ENCODE measurements at regions not wholly inside any gene's neighbourhood (a gene's known extent, or its start where the extent isn't known, plus 50 kb on each side); places are given as distances from the start of the nearest gene placed in this dataset.

- DNase-seq (ENCODE audit: low read depth in 2 of 2) = no peak
- no peaks in the 10 kb centered on the region for H3K9me3 ChIP-seq (ENCODE audit: control insufficient read depth, insufficient read depth, low read depth, low read length)
- H3K4me3 ChIP-seq (replicated peaks in 1 of 4; ENCODE audit: control extremely low read depth in 1 of 4, insufficient read depth in 1 of 4, low read depth in 3 of 4, low read length in 4 of 4) = no peak overlapping the region
- no peak for TF ChIP-seq CTCF (conservative IDR thresholded peaks at IDR 0.05 in 1 of 2, IDR thresholded peaks at IDR 0.05 in 1 of 2; ENCODE audit: low read depth in 1 of 2, low read length in 2 of 2)
- TF ChIP-seq EZH2 (IDR thresholded peaks at IDR 0.05; ENCODE audit: low read length, missing control alignments) = no peak
- no peak overlapping the region for H3K27ac ChIP-seq (ENCODE audit: insufficient read depth, low read length)
- no peak overlapping the region for H3K9ac ChIP-seq (ENCODE audit: insufficient read depth, low read length)
- H3K79me2 ChIP-seq (ENCODE audit: control insufficient read depth, insufficient read depth, low read length) = no peaks in the 10 kb centered on the region
- no peaks in the 10 kb centered on the region for H3K36me3 ChIP-seq (ENCODE audit: control insufficient read depth, insufficient read depth, low read length)
- no peaks in the 10 kb centered on the region for H3K27me3 ChIP-seq (ENCODE audit: control insufficient read depth, insufficient read depth, low read length)
- no peak overlapping the region for H3K4me2 ChIP-seq (ENCODE audit: extremely low read depth, insufficient read depth, low read length)
- H3K4me1 ChIP-seq (ENCODE audit: control insufficient read depth, extremely low read depth, insufficient read depth, low read length) = no peaks in the 10 kb centered on the region
- H4K20me1 ChIP-seq (ENCODE audit: control insufficient read depth, extremely low read depth, insufficient read depth, low read length) = no peaks in the 10 kb centered on the region
- H2AFZ ChIP-seq (ENCODE audit: low read length) = no peak overlapping the region
Observed at GRCh38 chr18:43465483-43465882, 188.2 kb upstream of the SYT4 start.

GRCh38 chr18:43471873-43472272 is 194.6 kb upstream of the SYT4 start:
- no peak for TF ChIP-seq CTCF (conservative IDR thresholded peaks at IDR 0.05 in 1 of 2, IDR thresholded peaks at IDR 0.05 in 1 of 2; ENCODE audit: low read depth in 1 of 2, low read length in 2 of 2)
- TF ChIP-seq EZH2 (IDR thresholded peaks at IDR 0.05; ENCODE audit: low read length, missing control alignments) = no peak
- H3K9me3 ChIP-seq (ENCODE audit: control insufficient read depth, insufficient read depth, low read depth, low read length) = no peaks in the 10 kb centered on the region

GRCh38 chr18:43481069-43481468 is 203.8 kb upstream of the SYT4 start:
- Histone ChIP-seq H3K4me1 (ENCODE audit: control insufficient read depth, extremely low read depth, insufficient read depth, low read length) (no peaks in the 10 kb centered on the region), H3K9ac (ENCODE audit: insufficient read depth, low read length) (no peak overlapping the region), H3K27ac (ENCODE audit: insufficient read depth, low read length) (no peak overlapping the region), H3K27me3 (ENCODE audit: control insufficient read depth, insufficient read depth, low read length) (no peaks in the 10 kb centered on the region), H3K36me3 (ENCODE audit: control insufficient read depth, insufficient read depth, low read length) (no peaks in the 10 kb centered on the region), H3K9me3 (ENCODE audit: control insufficient read depth, insufficient read depth, low read depth, low read length) (no peaks in the 10 kb centered on the region), H4K20me1 (ENCODE audit: control insufficient read depth, extremely low read depth, insufficient read depth, low read length) (no peaks in the 10 kb centered on the region), H3K79me2 (ENCODE audit: control insufficient read depth, insufficient read depth, low read length) (no peaks in the 10 kb centered on the region), H3K4me2 (ENCODE audit: extremely low read depth, insufficient read depth, low read length) (no peak overlapping the region), H2AFZ (ENCODE audit: low read length) (no peak overlapping the region), H3K4me3 (replicated peaks in 1 of 4; ENCODE audit: control extremely low read depth in 1 of 4, insufficient read depth in 1 of 4, low read depth in 3 of 4, low read length in 4 of 4) (no peak overlapping the region)
- no peak for DNase-seq (ENCODE audit: low read depth in 2 of 2)
- TF ChIP-seq EZH2 (IDR thresholded peaks at IDR 0.05; ENCODE audit: low read length, missing control alignments) = no peak
- TF ChIP-seq CTCF (conservative IDR thresholded peaks at IDR 0.05 in 1 of 2, IDR thresholded peaks at IDR 0.05 in 1 of 2; ENCODE audit: low read depth in 1 of 2, low read length in 2 of 2) = no peak

More at GRCh38 chr18:43471873-43472272, 194.6 kb upstream of the SYT4 start:
- no peaks in the 10 kb centered on the region for H3K4me1 ChIP-seq (ENCODE audit: control insufficient read depth, extremely low read depth, insufficient read depth, low read length)
- no peak overlapping the region for H3K4me3 ChIP-seq (replicated peaks in 1 of 4; ENCODE audit: control extremely low read depth in 1 of 4, insufficient read depth in 1 of 4, low read depth in 3 of 4, low read length in 4 of 4)
- H3K27ac ChIP-seq (ENCODE audit: insufficient read depth, low read length) = no peak overlapping the region
- H3K4me2 ChIP-seq (ENCODE audit: extremely low read depth, insufficient read depth, low read length) = no peak overlapping the region
- no peak overlapping the region for H3K9ac ChIP-seq (ENCODE audit: insufficient read depth, low read length)
- DNase-seq (ENCODE audit: low read depth in 2 of 2) = no peak
- no peak overlapping the region for H2AFZ ChIP-seq (ENCODE audit: low read length)
- H4K20me1 ChIP-seq (ENCODE audit: control insufficient read depth, extremely low read depth, insufficient read depth, low read length) = no peaks in the 10 kb centered on the region
- no peaks in the 10 kb centered on the region for H3K27me3 ChIP-seq (ENCODE audit: control insufficient read depth, insufficient read depth, low read length)
- no peaks in the 10 kb centered on the region for H3K79me2 ChIP-seq (ENCODE audit: control insufficient read depth, insufficient read depth, low read length)
- H3K36me3 ChIP-seq (ENCODE audit: control insufficient read depth, insufficient read depth, low read length) = no peaks in the 10 kb centered on the region
